Heart right ventricle (tissue), 16 donors: ENCODE measurements at regions not wholly inside any gene's neighbourhood (a gene's known extent, or its start where the extent isn't known, plus 50 kb on each side); places are given as distances from the start of the nearest gene placed in this dataset.
A peak's percentile ranks its signal among the peaks of the same experiment; 100 is the strongest.

Experiments
- ATAC-seq, 8 donors: fragments of 200-7000 bp; cut with Tn5 transposase; one replicate each; pipeline ENCODE4 v1.9.1; 2020; ENCODE audit warnings: mild to moderate bottlenecking in 8 of 8, moderate library complexity in 8 of 8, moderate number of reproducible peaks in 1 of 8
- DNase-seq, 2 donors: peaks; one replicate each; pipeline ENCODE4 v3.0.0-alpha.2; 2020
- H3K27ac ChIP-seq, 10 donors: fragments of 200-600 bp; sonication (generic) in 2 of 10; one replicate each; pipeline versions ENCODE4 v1.5.0 to v1.8.0; 2020 to 2022; ENCODE audit warnings: mild to moderate bottlenecking in 3 of 10
- H3K27me3 ChIP-seq, 7 donors: fragments of 200-600 bp; one replicate each; pipeline ENCODE4 v1.8.0; 2021 to 2022; ENCODE audit warnings: mild to moderate bottlenecking in 2 of 7
- H3K36me3 ChIP-seq, 9 donors: fragments of 200-600 bp; sonication (generic) in 1 of 9; one replicate each; pipeline versions ENCODE4 v1.5.0 to v1.8.0; 2020 to 2022; ENCODE audit warnings: mild to moderate bottlenecking in 2 of 9
- H3K4me1 ChIP-seq, 9 donors: fragments of 200-600 bp; sonication (generic) in 1 of 9; one replicate each; pipeline versions ENCODE4 v1.5.0 to v1.8.0; 2020 to 2022; ENCODE audit warnings: mild to moderate bottlenecking in 4 of 9
- H3K4me3 ChIP-seq, 10 donors: fragments of 200-600 bp; sonication (generic) in 2 of 10; one replicate each; pipeline versions ENCODE4 v1.5.0 to v1.8.0; 2020 to 2022; ENCODE audit warnings: mild to moderate bottlenecking in 7 of 10, moderate library complexity in 2 of 10
- H3K9me3 ChIP-seq, 11 donors: fragments of 200-600 bp in 10 of 11; sonication (generic) in 2 of 11; one replicate each; pipeline versions ENCODE4 v1.5.0 to v1.8.0; 2013 to 2022; ENCODE audit warnings: mild to moderate bottlenecking in 2 of 11, control low read depth in 1 of 11, moderate library complexity in 1 of 11
- CTCF ChIP-seq, 9 donors: fragments of 200-600 bp; sonication (generic) in 2 of 9; IDR thresholded peaks; one replicate each; pipeline versions ENCODE4 v1.5.0 to v1.8.0; 2021 to 2022; ENCODE audit warnings: antibody characterized with exemption in 9 of 9, mild to moderate bottlenecking in 5 of 9, moderate library complexity in 1 of 9
- WGBS, 2 donors: extraction: QIAGEN DNeasy Blood & Tissue Kit; methylation state at CpG; one replicate each; pipeline ENCODE4 v1.1.7; 2013; ENCODE audit warnings: inconsistent platforms in 1 of 2; 5-methylcytosine and 5-hydroxymethylcytosine counted together
- intact Hi-C, 10 donors: fragments of 100-400 bp; cut with DNase I; formaldehyde crosslinking; loops; one replicate each; pipeline versions ENCODE4 v1.11.1 to v1.14.2; 2022
- donor health status: Arrhythmogenic right ventricular cardiomyopathy.
- donor health status: ischemic (EF 13 %, LVEDD 7.1; RV severe dilation, severe dysfunction).
- donor health status: healthy with polysubstance abuse.
- donor health status: DM: no; HTN: yes; CAD: no.
- donor health status: DM: no; HTN: no; CAD: no.
- donor health status: ischemic (EF 25% LVEDD 6.9; RV normal size, moderate dysfunction).
- donor health status: ischemic (EF 25% LVEDD 5.7; RV mildly dilated, moderate dysfunction).
- donor health status: healthy.
- donor health status: DM: yes; HTN: yes; CAD: no.
- donor health status: Ischemic cardiomyopathy.
- donor health status: ischemic (EF 35%, LVEDD 5.7; RV mildly dilated, moderate dysfunction).
- donor health status: nonischemic (EF 11% LVEDD 7.7; RV severe dilation, severe dysfunction).
- donor health status: DM: yes; HTN: yes; CAD: no.
- donor health status: PGD.
- donor health status: ischemic (EF 29% LVEDD 5.4; RV normal size, mild dysfunction).
- donor health status: nonischemic (EF 23%, LVEDD 6.1; RV moderate dilation, normal function).

DNA sequence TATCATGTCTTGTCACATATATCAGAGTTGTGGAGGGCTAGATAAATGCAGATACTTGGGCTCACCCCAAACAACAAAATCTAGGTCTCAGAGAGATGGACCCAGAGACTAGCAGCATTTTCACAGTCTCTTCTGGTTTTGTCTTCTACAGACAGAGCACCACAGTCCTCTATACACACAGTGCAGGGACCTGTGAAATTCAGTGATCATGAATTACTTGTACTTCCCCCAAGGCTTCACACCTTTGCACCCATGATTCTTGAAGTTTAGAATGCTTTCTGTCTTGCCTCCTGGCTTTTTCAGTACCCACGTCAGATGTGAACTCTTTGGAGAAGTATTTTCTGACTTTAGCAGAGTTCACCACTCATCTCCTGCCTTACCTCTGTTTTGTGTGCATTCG is 371.5 kb upstream of the PRR16 start:
- Histone ChIP-seq H3K36me3 (no peaks in the 10 kb centered on the region), H3K4me3 (no peak overlapping the region), H3K9me3 (no peaks in the 10 kb centered on the region), H3K27me3 (no peaks in the 10 kb centered on the region), H3K4me1 (peaks cover 0 to 23% (median 14%) of the 10 kb centered on the region in 9 donors), H3K27ac (no peak overlapping the region)
- ATAC-seq: no peak
- intact Hi-C loops: no loop called here
- no peak for DNase-seq
- TF ChIP-seq CTCF (IDR thresholded peaks at IDR 0.05): no peak
- WGBS, 2 donors: 73 to 80% methylated on average over 2 of the region's 2 CpGs

GRCh38 chr5:120093178-120093577 is 370.9 kb upstream of the PRR16 start:
- WGBS, 2 donors: 85 to 92% methylated on average over 7 of the region's 7 CpGs
- Histone ChIP-seq H3K9me3 (no peaks in the 10 kb centered on the region), H3K27me3 (no peaks in the 10 kb centered on the region), H3K36me3 (no peaks in the 10 kb centered on the region), H3K4me1 (peaks cover 0 to 20% (median 14%) of the 10 kb centered on the region in 9 donors), H3K27ac (no peak overlapping the region), H3K4me3 (no peak overlapping the region)
- intact Hi-C loops: no loop called here
- peak in 1 of 9 donors; percentile 9 for TF ChIP-seq CTCF (IDR thresholded peaks at IDR 0.05)
- ATAC-seq (no peak), DNase-seq (no peak)

GRCh38 chr5:120096413-120096812 is 367.7 kb upstream of the PRR16 start:
- intact Hi-C loops: no loop called here
- H3K9me3 ChIP-seq: no peaks in the 10 kb centered on the region
- ATAC-seq (no peak), DNase-seq (no peak)
- no peaks in the 10 kb centered on the region for H3K36me3 ChIP-seq
- WGBS, 2 donors: 34 to 41% methylated on average over 3 of the region's 3 CpGs
- no peak overlapping the region for H3K27ac ChIP-seq
- no peak for TF ChIP-seq CTCF (IDR thresholded peaks at IDR 0.05)
- H3K4me3 ChIP-seq: peak overlapping the region in 5 of 10 donors; percentile 11 to 29 (median 17)
- peaks cover 0 to 12% (median 3%) of the 10 kb centered on the region in 9 donors for H3K4me1 ChIP-seq
- H3K27me3 ChIP-seq: no peaks in the 10 kb centered on the region

- WGBS, 2 donors: 66 to 77% methylated on average over 4 of the region's 4 CpGs
- Histone ChIP-seq H3K36me3 (no peaks in the 10 kb centered on the region), H3K27me3 (no peaks in the 10 kb centered on the region), H3K4me3 (no peak overlapping the region), H3K27ac (no peak overlapping the region), H3K9me3 (no peaks in the 10 kb centered on the region), H3K4me1 (peaks cover 0 to 12% (median 3%) of the 10 kb centered on the region in 9 donors)
- ATAC-seq (no peak), DNase-seq (no peak)
- TF ChIP-seq CTCF (IDR thresholded peaks at IDR 0.05): no peak
- intact Hi-C loops: no loop called here
Measured at GRCh38 chr5:120098426-120098825, 365.7 kb upstream of the PRR16 start.
